Ovary (tissue), 3 donors: ENCODE measurements at regions not wholly inside any gene's neighbourhood (a gene's known extent, or its start where the extent isn't known, plus 50 kb on each side); places are given as distances from the start of the nearest gene placed in this dataset.

ENCODE experiments used
- CTCF ChIP-seq, 3 donors: fragments of 450-650 bp in 2 of 3; fragments of 200-600 bp in 1 of 3; IDR thresholded peaks; one replicate each; pipeline versions ENCODE4 v1.5.1 to v1.8.0; 2016 to 2022; ENCODE audit warnings: antibody characterized with exemption in 3 of 3, mild to moderate bottlenecking in 1 of 3
- EP300 ChIP-seq: sonication (generic); formaldehyde crosslinking; IDR thresholded peaks from one replicate; pipeline ENCODE4 v1.6.1; 2017; ENCODE audit warnings: antibody characterized with exemption
- POLR2A ChIP-seq: fragments of 450-650 bp; IDR thresholded peaks from one replicate; pipeline ENCODE4 v1.6.1; 2017; ENCODE audit warnings: antibody characterized with exemption, mild to moderate bottlenecking, moderate library complexity
- donor health status: DM: no; HTN: no; CAD: no.

- no peak for TF ChIP-seq CTCF (IDR thresholded peaks at IDR 0.05)
- TF ChIP-seq POLR2A, result no peak
- no peak for TF ChIP-seq EP300
Measured at GRCh38 chr6:16824845-16825685, 63.8 kb upstream of the ATXN1 start.
